WTC11 (cell line): ENCODE measurements at regions not wholly inside any gene's neighbourhood (a gene's known extent, or its start where the extent isn't known, plus 50 kb on each side); places are given as distances from the start of the nearest gene placed in this dataset.

Source experiments
- ATF1 ChIP-seq: sonication (generic); formaldehyde crosslinking; IDR thresholded peaks from 2 replicates; pipeline ENCODE4 v1.8.1; 2023; ENCODE audit warnings: mild to moderate bottlenecking, moderate library complexity, missing genetic modification reagents
- ETV6 ChIP-seq: sonication (generic); formaldehyde crosslinking; IDR thresholded peaks from 2 replicates; pipeline ENCODE4 v1.8.1; 2022; ENCODE audit warnings: mild to moderate bottlenecking, missing genetic modification reagents
- FOXK1 ChIP-seq: sonication (generic); formaldehyde crosslinking; IDR thresholded peaks from 2 replicates; pipeline ENCODE4 v1.8.0; 2022; ENCODE audit warnings: mild to moderate bottlenecking, moderate library complexity, missing genetic modification reagents
- IRF2 ChIP-seq: sonication (generic); formaldehyde crosslinking; IDR thresholded peaks from 2 replicates; pipeline ENCODE4 v1.8.0; 2022; ENCODE audit warnings: low read depth, missing genetic modification reagents, borderline replicate concordance
- JUN ChIP-seq: sonication (generic); formaldehyde crosslinking; IDR thresholded peaks from 2 replicates; pipeline ENCODE4 v1.8.0; 2023; ENCODE audit warnings: mild to moderate bottlenecking, missing genetic modification reagents
- SMAD4 ChIP-seq: sonication (generic); formaldehyde crosslinking; IDR thresholded peaks from 2 replicates; pipeline ENCODE4 v1.8.0; 2022; ENCODE audit warnings: mild to moderate bottlenecking, missing genetic modification reagents
- ZBTB21 ChIP-seq: sonication (generic); formaldehyde crosslinking; IDR thresholded peaks from 2 replicates; pipeline ENCODE4 v1.8.1; 2023; ENCODE audit warnings: mild to moderate bottlenecking, missing genetic modification reagents, borderline replicate concordance
- ZNF232 ChIP-seq: sonication (generic); formaldehyde crosslinking; IDR thresholded peaks from 2 replicates; pipeline ENCODE4 v1.8.0; 2022; ENCODE audit warnings: mild to moderate bottlenecking, missing genetic modification reagents
- ZNF263 ChIP-seq: sonication (generic); formaldehyde crosslinking; IDR thresholded peaks from 2 replicates; pipeline ENCODE4 v1.8.1; 2022; ENCODE audit warnings: low read depth, mild to moderate bottlenecking, moderate library complexity, missing genetic modification reagents
- TF ChIP-seq, protein P1 (sequence below): fragments of 200-600 bp; IDR thresholded peaks from 2 replicates; pipeline ENCODE4 v1.8.0; 2022; ENCODE audit warnings: antibody characterized with exemption
- TF ChIP-seq, protein P2 (sequence below): sonication (generic); formaldehyde crosslinking; IDR thresholded peaks from 2 replicates; pipeline ENCODE4 v1.8.1; 2023; ENCODE audit warnings: mild to moderate bottlenecking, moderate library complexity, missing genetic modification reagents
- TF ChIP-seq, protein P3 (sequence below): sonication (generic); formaldehyde crosslinking; IDR thresholded peaks from 2 replicates; pipeline ENCODE4 v1.8.0; 2022; ENCODE audit warnings: mild to moderate bottlenecking, missing genetic modification reagents
- TF ChIP-seq, protein P4 (sequence below): sonication (generic); formaldehyde crosslinking; IDR thresholded peaks from 2 replicates; pipeline ENCODE4 v1.8.0; 2022; ENCODE audit warnings: mild to moderate bottlenecking, missing genetic modification reagents

DNA sequence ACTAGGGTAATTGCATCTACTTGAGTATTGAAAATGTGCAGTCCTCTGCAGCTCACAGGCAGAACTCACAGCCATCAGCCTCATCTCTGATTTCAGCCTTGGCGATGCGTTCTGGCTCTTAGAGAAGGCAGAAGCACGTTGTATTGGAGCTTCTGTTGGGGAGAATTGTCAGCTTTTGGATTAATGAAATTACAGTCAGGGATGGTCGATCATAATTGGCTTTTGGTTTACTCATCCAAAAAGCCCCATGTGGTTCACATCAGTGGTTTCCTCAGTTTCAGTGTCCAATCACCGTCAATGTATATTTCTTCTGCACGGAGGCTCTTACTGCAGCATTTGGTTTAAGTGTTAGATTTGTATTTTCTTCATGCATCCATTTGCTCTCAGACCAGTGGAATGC lies 218.5 kb upstream of the SOX11 start:
- TF ChIP-seq, protein P1, sequence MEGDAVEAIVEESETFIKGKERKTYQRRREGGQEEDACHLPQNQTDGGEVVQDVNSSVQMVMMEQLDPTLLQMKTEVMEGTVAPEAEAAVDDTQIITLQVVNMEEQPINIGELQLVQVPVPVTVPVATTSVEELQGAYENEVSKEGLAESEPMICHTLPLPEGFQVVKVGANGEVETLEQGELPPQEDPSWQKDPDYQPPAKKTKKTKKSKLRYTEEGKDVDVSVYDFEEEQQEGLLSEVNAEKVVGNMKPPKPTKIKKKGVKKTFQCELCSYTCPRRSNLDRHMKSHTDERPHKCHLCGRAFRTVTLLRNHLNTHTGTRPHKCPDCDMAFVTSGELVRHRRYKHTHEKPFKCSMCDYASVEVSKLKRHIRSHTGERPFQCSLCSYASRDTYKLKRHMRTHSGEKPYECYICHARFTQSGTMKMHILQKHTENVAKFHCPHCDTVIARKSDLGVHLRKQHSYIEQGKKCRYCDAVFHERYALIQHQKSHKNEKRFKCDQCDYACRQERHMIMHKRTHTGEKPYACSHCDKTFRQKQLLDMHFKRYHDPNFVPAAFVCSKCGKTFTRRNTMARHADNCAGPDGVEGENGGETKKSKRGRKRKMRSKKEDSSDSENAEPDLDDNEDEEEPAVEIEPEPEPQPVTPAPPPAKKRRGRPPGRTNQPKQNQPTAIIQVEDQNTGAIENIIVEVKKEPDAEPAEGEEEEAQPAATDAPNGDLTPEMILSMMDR, result no peak
- TF ChIP-seq IRF2 (no peak), ZNF232 (CRISPR knock-in tag) (no peak), ZBTB21 (CRISPR knock-in tag) (no peak), FOXK1 (CRISPR knock-in tag) (no peak), JUN (CRISPR knock-in tag) (no peak), SMAD4 (CRISPR knock-in tag) (no peak), ETV6 (CRISPR knock-in tag) (no peak), ATF1 (CRISPR knock-in tag) (no peak), ZNF263 (CRISPR knock-in tag) (no peak)
- TF ChIP-seq, protein P2, sequence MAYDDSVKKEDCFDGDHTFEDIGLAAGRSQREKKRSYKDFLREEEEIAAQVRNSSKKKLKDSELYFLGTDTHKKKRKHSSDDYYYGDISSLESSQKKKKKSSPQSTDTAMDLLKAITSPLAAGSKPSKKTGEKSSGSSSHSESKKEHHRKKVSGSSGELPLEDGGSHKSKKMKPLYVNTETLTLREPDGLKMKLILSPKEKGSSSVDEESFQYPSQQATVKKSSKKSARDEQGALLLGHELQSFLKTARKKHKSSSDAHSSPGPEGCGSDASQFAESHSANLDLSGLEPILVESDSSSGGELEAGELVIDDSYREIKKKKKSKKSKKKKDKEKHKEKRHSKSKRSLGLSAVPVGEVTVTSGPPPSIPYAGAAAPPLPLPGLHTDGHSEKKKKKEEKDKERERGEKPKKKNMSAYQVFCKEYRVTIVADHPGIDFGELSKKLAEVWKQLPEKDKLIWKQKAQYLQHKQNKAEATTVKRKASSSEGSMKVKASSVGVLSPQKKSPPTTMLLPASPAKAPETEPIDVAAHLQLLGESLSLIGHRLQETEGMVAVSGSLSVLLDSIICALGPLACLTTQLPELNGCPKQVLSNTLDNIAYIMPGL (CRISPR knock-in tag), result no peak
- TF ChIP-seq, protein P3, sequence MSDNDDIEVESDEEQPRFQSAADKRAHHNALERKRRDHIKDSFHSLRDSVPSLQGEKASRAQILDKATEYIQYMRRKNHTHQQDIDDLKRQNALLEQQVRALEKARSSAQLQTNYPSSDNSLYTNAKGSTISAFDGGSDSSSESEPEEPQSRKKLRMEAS, result no peak
- TF ChIP-seq, protein P4, sequence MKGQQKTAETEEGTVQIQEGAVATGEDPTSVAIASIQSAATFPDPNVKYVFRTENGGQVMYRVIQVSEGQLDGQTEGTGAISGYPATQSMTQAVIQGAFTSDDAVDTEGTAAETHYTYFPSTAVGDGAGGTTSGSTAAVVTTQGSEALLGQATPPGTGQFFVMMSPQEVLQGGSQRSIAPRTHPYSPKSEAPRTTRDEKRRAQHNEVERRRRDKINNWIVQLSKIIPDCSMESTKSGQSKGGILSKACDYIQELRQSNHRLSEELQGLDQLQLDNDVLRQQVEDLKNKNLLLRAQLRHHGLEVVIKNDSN, result no peak
